PC-3 (cell line): ENCODE measurements at regions not wholly inside any gene's neighbourhood (a gene's known extent, or its start where the extent isn't known, plus 50 kb on each side); places are given as distances from the start of the nearest gene placed in this dataset.

ENCODE experiments used
- ATAC-seq: fragments of 200-7000 bp; cut with Tn5 transposase; 2 replicates; pipeline ENCODE4 v1.9.1; 2020; ENCODE audit warnings: mild to moderate bottlenecking, moderate library complexity
- BruUV-seq: library from RNA; stranded (reverse); fragments of 400-500 nt; replicated peaks from 2 replicates; lab custom pipeline; 2021; lab: Mats Ljungman, UMichigan
- CTCF ChIA-PET: fragments of 300-600 bp; sonication (Branson Sonifier 250); formaldehyde crosslinking; loops from one replicate; lab custom pipeline; 2022; ENCODE audit warnings: antibody characterized with exemption; lab: Charles Lee
- POLR2A ChIA-PET: fragments of 300-600 bp; sonication (Branson Sonifier 250); formaldehyde crosslinking; loops from one replicate; lab custom pipeline; 2022; ENCODE audit warnings: antibody characterized with exemption; ENCODE audit not compliant: unreplicated experiment; lab: Charles Lee
- DNase-seq: peaks from one replicate; pipeline ENCODE4 v3.0.0-alpha.2; 2015
- H2AFZ ChIP-seq: fragments of 300-600 bp; sonication (generic); 2 replicates; pipeline ENCODE4 v1.6.0; 2016; ENCODE audit warnings: antibody characterized with exemption, low read length
- H3F3A ChIP-seq: fragments of 300-600 bp; sonication (generic); one replicate; pipeline ENCODE4 v1.6.0; 2017; ENCODE audit warnings: antibody characterized with exemption, low read length, control low read depth, mild to moderate bottlenecking; ENCODE audit not compliant: unreplicated experiment
- H3K27ac ChIP-seq: fragments of 300-600 bp; sonication (generic); 2 replicates; pipeline ENCODE4 v1.5.1; 2016; ENCODE audit warnings: mild to moderate bottlenecking, low read length
- H3K27me3 ChIP-seq: fragments of 300-600 bp; sonication (generic); 2 replicates; pipeline ENCODE4 v1.6.1; 2016; ENCODE audit warnings: low read length, mixed read lengths
- H3K36me3 ChIP-seq: fragments of 300-600 bp; sonication (generic); 2 replicates; pipeline ENCODE4 v1.6.1; 2016; ENCODE audit warnings: low read depth, mixed run types, low read length, mixed read lengths
- H3K4me1 ChIP-seq: fragments of 300-600 bp; sonication (generic); 2 replicates; pipeline ENCODE4 v1.5.1; 2016; ENCODE audit warnings: low read length; ENCODE audit not compliant: insufficient read depth
- H3K4me2 ChIP-seq: fragments of 300-600 bp; sonication (generic); 2 replicates; pipeline ENCODE4 v1.6.0; 2016; ENCODE audit warnings: low read length
- H3K4me3 ChIP-seq: fragments of 300-600 bp; sonication (generic); 2 replicates; pipeline ENCODE4 v1.5.1; 2016; ENCODE audit warnings: mild to moderate bottlenecking, low read length, mixed read lengths
- H3K79me2 ChIP-seq: fragments of 300-600 bp; sonication (generic); 2 replicates; pipeline ENCODE4 v1.6.1; 2017; ENCODE audit warnings: low read length, mixed read lengths
- H3K9ac ChIP-seq: fragments of 300-600 bp; sonication (generic); 2 replicates; pipeline ENCODE4 v1.6.0; 2016; ENCODE audit warnings: mild to moderate bottlenecking, low read length
- H3K9me2 ChIP-seq: fragments of 300-600 bp; sonication (generic); replicated peaks from 2 replicates; pipeline ENCODE4 v1.6.1; 2016; ENCODE audit warnings: mixed run types, low read length, mixed read lengths
- H3K9me3 ChIP-seq: fragments of 300-600 bp; sonication (generic); 2 replicates; pipeline ENCODE4 v1.6.1; 2016; ENCODE audit warnings: low read length, mixed read lengths
- H4K20me1 ChIP-seq: fragments of 300-600 bp; sonication (generic); 2 replicates; pipeline ENCODE4 v1.6.1; 2016; ENCODE audit warnings: low read length, mixed read lengths
- EZH2 ChIP-seq: fragments of 300-600 bp; sonication (generic); IDR thresholded peaks from one replicate; pipeline ENCODE4 v1.6.1; 2017; ENCODE audit warnings: antibody characterized with exemption, mild to moderate bottlenecking, low read length; ENCODE audit not compliant: unreplicated experiment
- EZH2phosphoT487 ChIP-seq: fragments of 300-600 bp; sonication (generic); IDR thresholded peaks from 2 replicates; pipeline ENCODE4 v1.6.1; 2018; ENCODE audit warnings: mild to moderate bottlenecking, antibody characterized with exemption, low read length, borderline replicate concordance
- intact Hi-C: fragments of 100-400 bp; cut with micrococcal nuclease; formaldehyde crosslinking; loops from 2 replicates; pipeline ENCODE4 v1.9.0; 2023
- TF ChIP-seq, protein P1 (sequence below): fragments of 300-600 bp; sonication (generic); conservative IDR thresholded peaks from 2 replicates; pipeline ENCODE4 v1.5.1; 2017; ENCODE audit warnings: antibody characterized with exemption, low read depth, mild to moderate bottlenecking, low read length

DNA sequence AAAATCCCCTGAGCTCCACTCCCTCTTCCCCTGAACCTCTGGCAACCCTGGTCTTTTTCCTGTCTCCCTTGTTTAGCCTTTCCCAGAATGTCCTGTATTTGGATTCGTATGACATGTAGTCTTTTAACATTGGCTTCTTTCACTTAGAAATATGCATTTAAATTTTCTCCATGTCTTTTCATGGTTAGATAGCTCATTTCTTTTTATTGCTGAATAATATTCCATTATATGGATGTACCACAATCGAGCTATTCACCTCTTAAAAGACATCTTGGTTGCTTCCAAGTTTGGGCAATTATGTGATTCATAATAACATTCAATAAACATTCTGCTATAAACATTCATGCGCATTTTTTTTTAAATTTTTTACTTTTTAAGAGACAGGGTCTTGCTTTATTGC lies 99.6 kb upstream of the ZNF536 start:
- peaks cover 35% of the 10 kb centered on the region for H3K27me3 ChIP-seq
- intact Hi-C loops: no loop called here
- BruUV-seq: no TSS peak

DNA sequence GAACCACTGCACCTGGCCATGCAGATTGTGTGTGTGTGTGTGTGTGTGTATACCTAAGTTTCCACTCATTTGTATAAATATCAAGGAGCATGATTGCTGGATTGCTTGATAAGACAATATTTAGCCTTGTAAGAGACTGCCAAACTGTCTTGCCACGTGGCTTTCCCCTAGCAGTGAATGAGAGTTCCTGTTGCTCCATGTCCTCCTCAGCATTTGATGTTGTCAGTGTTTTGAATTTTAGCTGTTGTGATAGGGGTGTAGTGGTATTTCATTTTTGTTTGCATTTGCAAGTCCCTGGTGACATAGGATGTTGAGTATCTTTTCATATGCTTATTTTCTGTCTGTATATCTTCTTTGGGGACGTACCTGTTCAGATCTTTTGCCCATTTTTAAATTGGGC lies 99.0 kb upstream of the ZNF536 start:
- no peaks in the 10 kb centered on the region for H3K9me2 ChIP-seq
- no peak overlapping the region for H3K9ac ChIP-seq
- H3K4me3 ChIP-seq: no peak overlapping the region
- no peak overlapping the region for H3K27ac ChIP-seq
- H3K36me3 ChIP-seq: no peaks in the 10 kb centered on the region
- no peaks in the 10 kb centered on the region for H4K20me1 ChIP-seq
- H3K4me2 ChIP-seq: no peak overlapping the region
- no peak overlapping the region for H2AFZ ChIP-seq
- no peak for DNase-seq
- H3K4me1 ChIP-seq: no peaks in the 10 kb centered on the region
- BruUV-seq: no TSS peak
- CTCF ChIA-PET: no interaction called here
- TF ChIP-seq EZH2 (no peak), EZH2phosphoT487 (no peak)
- TF ChIP-seq, protein P1, sequence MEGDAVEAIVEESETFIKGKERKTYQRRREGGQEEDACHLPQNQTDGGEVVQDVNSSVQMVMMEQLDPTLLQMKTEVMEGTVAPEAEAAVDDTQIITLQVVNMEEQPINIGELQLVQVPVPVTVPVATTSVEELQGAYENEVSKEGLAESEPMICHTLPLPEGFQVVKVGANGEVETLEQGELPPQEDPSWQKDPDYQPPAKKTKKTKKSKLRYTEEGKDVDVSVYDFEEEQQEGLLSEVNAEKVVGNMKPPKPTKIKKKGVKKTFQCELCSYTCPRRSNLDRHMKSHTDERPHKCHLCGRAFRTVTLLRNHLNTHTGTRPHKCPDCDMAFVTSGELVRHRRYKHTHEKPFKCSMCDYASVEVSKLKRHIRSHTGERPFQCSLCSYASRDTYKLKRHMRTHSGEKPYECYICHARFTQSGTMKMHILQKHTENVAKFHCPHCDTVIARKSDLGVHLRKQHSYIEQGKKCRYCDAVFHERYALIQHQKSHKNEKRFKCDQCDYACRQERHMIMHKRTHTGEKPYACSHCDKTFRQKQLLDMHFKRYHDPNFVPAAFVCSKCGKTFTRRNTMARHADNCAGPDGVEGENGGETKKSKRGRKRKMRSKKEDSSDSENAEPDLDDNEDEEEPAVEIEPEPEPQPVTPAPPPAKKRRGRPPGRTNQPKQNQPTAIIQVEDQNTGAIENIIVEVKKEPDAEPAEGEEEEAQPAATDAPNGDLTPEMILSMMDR: no peak
- no peaks in the 10 kb centered on the region for H3K9me3 ChIP-seq
- POLR2A ChIA-PET: no interaction called here
- no peaks in the 10 kb centered on the region for H3K79me2 ChIP-seq
- intact Hi-C loops: no loop called here
- H3K27me3 ChIP-seq: peaks cover 32% of the 10 kb centered on the region
- ATAC-seq: no peak
- no peaks in the 10 kb centered on the region for H3F3A ChIP-seq

More for the DNA sequence above, 99.6 kb upstream of the ZNF536 start:
- POLR2A ChIA-PET: no interaction called here
- no peaks in the 10 kb centered on the region for H4K20me1 ChIP-seq
- no peak overlapping the region for H3K4me2 ChIP-seq
- ATAC-seq (no peak), DNase-seq (no peak)
- no peak overlapping the region for H3K4me3 ChIP-seq
- H3K9me3 ChIP-seq: no peaks in the 10 kb centered on the region
- no peaks in the 10 kb centered on the region for H3K9me2 ChIP-seq
- TF ChIP-seq EZH2phosphoT487 (no peak), EZH2 (no peak)
- TF ChIP-seq, protein P1: no peak
- H2AFZ ChIP-seq: no peak overlapping the region
- CTCF ChIA-PET: no interaction called here
- no peak overlapping the region for H3K9ac ChIP-seq
- no peaks in the 10 kb centered on the region for H3K36me3 ChIP-seq
- no peaks in the 10 kb centered on the region for H3F3A ChIP-seq
- no peaks in the 10 kb centered on the region for H3K4me1 ChIP-seq
- H3K27ac ChIP-seq: no peak overlapping the region
- H3K79me2 ChIP-seq: no peaks in the 10 kb centered on the region

DNA sequence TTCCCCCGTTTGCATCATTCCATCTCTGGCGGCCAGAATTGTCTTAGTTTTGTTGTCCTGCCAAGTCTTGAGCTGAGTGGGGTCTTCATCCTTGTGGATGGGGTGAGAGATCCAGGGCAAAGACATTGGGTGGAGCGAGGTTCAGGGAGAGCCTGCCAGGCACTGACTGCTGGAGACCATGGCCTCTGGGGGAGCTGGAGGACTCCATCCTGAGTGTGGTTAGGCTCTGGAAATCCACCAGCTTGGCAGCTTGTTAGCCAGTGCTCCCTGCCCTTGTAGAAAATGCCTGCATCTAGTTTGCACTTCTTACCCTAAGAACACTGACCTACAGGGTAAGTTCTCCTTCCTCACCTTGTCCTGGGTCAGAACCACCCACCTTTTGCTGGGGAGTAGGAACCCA lies 97.2 kb upstream of the ZNF536 start:
- intact Hi-C loops: no loop called here
- BruUV-seq: no TSS peak

More for the DNA sequence above, 97.2 kb upstream of the ZNF536 start:
- no peaks in the 10 kb centered on the region for H3K79me2 ChIP-seq
- no peaks in the 10 kb centered on the region for H4K20me1 ChIP-seq
- H3K4me2 ChIP-seq: no peak overlapping the region
- H3K36me3 ChIP-seq: no peaks in the 10 kb centered on the region
- H3K9ac ChIP-seq: no peak overlapping the region
- POLR2A ChIA-PET: no interaction called here
- no peak overlapping the region for H3K4me3 ChIP-seq
- H3K27ac ChIP-seq: no peak overlapping the region
- TF ChIP-seq, protein P1: no peak
- TF ChIP-seq EZH2phosphoT487: no peak
- TF ChIP-seq EZH2: no peak
- CTCF ChIA-PET: no interaction called here
- no peaks in the 10 kb centered on the region for H3K4me1 ChIP-seq
- ATAC-seq: no peak
- no peaks in the 10 kb centered on the region for H3K9me3 ChIP-seq
- no peaks in the 10 kb centered on the region for H3K9me2 ChIP-seq
- H2AFZ ChIP-seq: no peak overlapping the region
- DNase-seq: no peak
- peaks cover 14% of the 10 kb centered on the region for H3K27me3 ChIP-seq
- no peaks in the 10 kb centered on the region for H3F3A ChIP-seq
